CD14-positive monocyte (primary cell): ENCODE measurements at regions not wholly inside any gene's neighbourhood (a gene's known extent, or its start where the extent isn't known, plus 50 kb on each side); places are given as distances from the start of the nearest gene placed in this dataset.

Source experiments
- DNase-seq, 3 donors: peaks; one replicate each; pipeline ENCODE4 v3.0.0-alpha.2; 2011 to 2022
- H2AFZ ChIP-seq: 2 replicates; pipeline ENCODE4 v1.6.0; 2012; ENCODE audit warnings: mild to moderate bottlenecking, low read depth, low read length, inconsistent platforms; ENCODE audit not compliant: insufficient read depth, poor library complexity, severe bottlenecking
- H3K27ac ChIP-seq, 2 donors: 1 replicate in 1 of 2; 2 replicates in 1 of 2; pipeline ENCODE4 v1.5.1; 2012 to 2013; ENCODE audit warnings: low read length in 2 of 2, control low read depth in 1 of 2, inconsistent platforms in 1 of 2, low read depth in 1 of 2, mild to moderate bottlenecking in 1 of 2
- H3K27me3 ChIP-seq, 2 donors: one replicate each; pipeline versions ENCODE4 v1.6.0 to v1.6.1; 2011 to 2013; ENCODE audit warnings: low read length in 2 of 2; ENCODE audit not compliant: control insufficient read depth in 2 of 2, insufficient read depth in 2 of 2
- H3K36me3 ChIP-seq, 2 donors: replicated peaks in 1 of 2; 1 replicate in 1 of 2; 2 replicates in 1 of 2; pipeline versions ENCODE4 v1.5.1 to v1.6.1; 2012 to 2013; ENCODE audit warnings: low read length in 2 of 2, control low read depth in 1 of 2, inconsistent platforms in 1 of 2, mild to moderate bottlenecking in 1 of 2; ENCODE audit not compliant: insufficient read depth in 2 of 2, control insufficient read depth in 1 of 2
- H3K4me1 ChIP-seq, 2 donors: 1 replicate in 1 of 2; 2 replicates in 1 of 2; pipeline versions ENCODE4 v1.5.1 to v1.6.1; 2012 to 2013; ENCODE audit warnings: low read length in 2 of 2, control low read depth in 1 of 2, inconsistent platforms in 1 of 2, mild to moderate bottlenecking in 1 of 2, moderate library complexity in 1 of 2; ENCODE audit not compliant: insufficient read depth in 2 of 2, control insufficient read depth in 1 of 2
- H3K4me2 ChIP-seq: replicated peaks from 2 replicates; pipeline ENCODE3; 2012; ENCODE audit warnings: low read length, moderate library complexity, mild to moderate bottlenecking; ENCODE audit not compliant: poor library complexity, severe bottlenecking; ENCODE audit errors: extremely low read depth
- H3K4me3 ChIP-seq, 3 experiments: fragments of 200-600 bp in 1 of 3; sonication (generic) in 1 of 3; replicated peaks in 1 of 3; 1 replicate in 2 of 3; 2 replicates in 1 of 3; pipeline ENCODE4 v1.5.1; 2011 to 2013; ENCODE audit warnings: low read length in 3 of 3, mild to moderate bottlenecking in 3 of 3, control low read depth in 2 of 3, low read depth in 2 of 3, inconsistent platforms in 1 of 3, moderate library complexity in 1 of 3
- H3K79me2 ChIP-seq: 2 replicates; pipeline ENCODE4 v1.6.0; 2012; ENCODE audit warnings: mild to moderate bottlenecking, control low read depth, inconsistent platforms, low read length, moderate library complexity; ENCODE audit not compliant: insufficient read depth
- H3K9ac ChIP-seq: 2 replicates; pipeline ENCODE4 v1.6.0; 2017; ENCODE audit warnings: low read length, mild to moderate bottlenecking; ENCODE audit not compliant: insufficient read depth, poor library complexity, severe bottlenecking
- H3K9me3 ChIP-seq, 2 donors: replicated peaks in 1 of 2; 1 replicate in 1 of 2; 2 replicates in 1 of 2; pipeline versions ENCODE4 v1.5.1 to v1.6.1; 2012 to 2013; ENCODE audit warnings: low read length in 2 of 2, control low read depth in 1 of 2; ENCODE audit not compliant: control insufficient read depth in 1 of 2, insufficient read depth in 1 of 2
- H4K20me1 ChIP-seq: 2 replicates; pipeline ENCODE4 v1.6.0; 2012; ENCODE audit warnings: mild to moderate bottlenecking, low read length, control low read depth, moderate library complexity; ENCODE audit not compliant: insufficient read depth
- H3K27ac Mint-ChIP-seq, 7 donors: one replicate each; pipeline ENCODE4 v1.8.0; 2020; ENCODE audit warnings: mild to moderate bottlenecking in 7 of 7, mixed read lengths in 7 of 7, moderate library complexity in 6 of 7, inconsistent platforms in 2 of 7
- H3K27me3 Mint-ChIP-seq, 3 donors: one replicate each; pipeline ENCODE4 v1.8.0; 2021 to 2022; ENCODE audit warnings: low read depth in 3 of 3, mild to moderate bottlenecking in 3 of 3, mixed read lengths in 3 of 3, moderate library complexity in 3 of 3, inconsistent platforms in 1 of 3
- H3K36me3 Mint-ChIP-seq, 2 donors: one replicate each; pipeline ENCODE4 v1.8.0; 2020; ENCODE audit warnings: mixed read lengths in 2 of 2, inconsistent platforms in 1 of 2, mild to moderate bottlenecking in 1 of 2
- H3K4me1 Mint-ChIP-seq: one replicate; pipeline ENCODE4 v1.8.0; 2020; ENCODE audit warnings: mild to moderate bottlenecking, mixed read lengths
- H3K4me3 Mint-ChIP-seq, 2 donors: one replicate each; pipeline ENCODE4 v1.8.0; 2020; ENCODE audit warnings: mild to moderate bottlenecking in 2 of 2, mixed read lengths in 2 of 2, moderate library complexity in 1 of 2
- H3K9me3 Mint-ChIP-seq, 7 donors: one replicate each; pipeline ENCODE4 v1.8.0; 2020 to 2022; ENCODE audit warnings: mixed read lengths in 7 of 7, mild to moderate bottlenecking in 6 of 7, moderate library complexity in 6 of 7, inconsistent platforms in 2 of 7
- CTCF ChIP-seq: fragments of 200-600 bp; IDR thresholded peaks from one replicate; pipeline ENCODE4 v1.8.0; 2022; ENCODE audit warnings: antibody characterized with exemption, mild to moderate bottlenecking
- WGBS: methylation state at CpG from one replicate; pipeline ENCODE4 v1.1.5; 2013; ENCODE audit warnings: missing lambda C conversion rate; ENCODE audit not compliant: insufficient coverage; 5-methylcytosine and 5-hydroxymethylcytosine counted together
- intact Hi-C, 2 donors: fragments of 100-400 bp; cut with micrococcal nuclease; formaldehyde crosslinking; loops; one replicate each; pipeline versions ENCODE4 v1.15.0 to v1.15.1; 2023

GRCh38 chr12:14072987-14073386 lies 91.6 kb upstream of the GRIN2B start:
- Histone ChIP-seq H3K79me2 (no peaks in the 10 kb centered on the region), H2AFZ (no peak overlapping the region), H3K4me1 (no peaks in the 10 kb centered on the region), H3K36me3 (no peaks in the 10 kb centered on the region), H3K4me3 (no peak overlapping the region), H3K27ac (no peak overlapping the region), H3K9me3 (peaks cover 4% of the 10 kb centered on the region in 2 donors), H4K20me1 (no peaks in the 10 kb centered on the region), H3K9ac (no peak overlapping the region), H3K4me2 (no peak overlapping the region), H3K27me3 (no peaks in the 10 kb centered on the region)
- DNase-seq: no peak
- H3K27me3 Mint-ChIP-seq: peaks cover 0 to 1% (median 1%) of the 10 kb centered on the region in 3 donors
- no peak overlapping the region for H3K4me3 Mint-ChIP-seq
- no CpG with 5 or more reads among the region's 1 CpG for WGBS
- intact Hi-C loops: no loop called here
- TF ChIP-seq CTCF: no peak
- H3K4me1 Mint-ChIP-seq: no peaks in the 10 kb centered on the region
- H3K36me3 Mint-ChIP-seq: no peaks in the 10 kb centered on the region
- H3K9me3 Mint-ChIP-seq: peaks cover 0 to 11% (median 3%) of the 10 kb centered on the region in 7 donors
- no peak overlapping the region for H3K27ac Mint-ChIP-seq

GRCh38 chr12:14075797-14076393 lies 94.5 kb upstream of the GRIN2B start:
- H3K9me3 Mint-ChIP-seq: peaks cover 2 to 16% (median 5%) of the 10 kb centered on the region in 7 donors
- no peaks in the 10 kb centered on the region for H3K4me1 Mint-ChIP-seq
- Histone ChIP-seq H4K20me1 (no peaks in the 10 kb centered on the region), H2AFZ (no peak overlapping the region), H3K9ac (no peak overlapping the region), H3K9me3 (peaks cover 8 to 12% of the 10 kb centered on the region in 2 donors), H3K27ac (no peak overlapping the region), H3K4me3 (no peak overlapping the region), H3K4me2 (no peak overlapping the region), H3K36me3 (no peaks in the 10 kb centered on the region), H3K4me1 (no peaks in the 10 kb centered on the region), H3K79me2 (no peaks in the 10 kb centered on the region), H3K27me3 (no peaks in the 10 kb centered on the region)
- WGBS: no CpG with 5 or more reads among the region's 2 CpGs
- peaks cover 0 to 2% (median 1%) of the 10 kb centered on the region in 3 donors for H3K27me3 Mint-ChIP-seq
- no peak for DNase-seq
- H3K27ac Mint-ChIP-seq: no peak overlapping the region
- no peak for TF ChIP-seq CTCF
- no peak overlapping the region for H3K4me3 Mint-ChIP-seq
- no peaks in the 10 kb centered on the region for H3K36me3 Mint-ChIP-seq
- intact Hi-C loops: no loop called here
